Activated CD8-positive, alpha-beta T cell treated with anti-CD3 and anti-CD28 coated beads for 36 hours (primary cell): ENCODE measurements at regions not wholly inside any gene's neighbourhood (a gene's known extent, or its start where the extent isn't known, plus 50 kb on each side); places are given as distances from the start of the nearest gene placed in this dataset.

Source experiments
- ATAC-seq: fragments of 200-7000 bp; cut with Tn5 transposase; one replicate; pipeline ENCODE4 v1.10.0; 2021; ENCODE audit warnings: mild to moderate bottlenecking, moderate library complexity
- CTCF ChIA-PET: fragments of 350-600 bp; sonication (Branson Sonifier 250); formaldehyde crosslinking; loops from one replicate; lab custom pipeline; 2021; ENCODE audit warnings: antibody characterized with exemption; lab: Charles Lee
- POLR2A ChIA-PET: fragments of 350-600 bp; sonication (Branson Sonifier 250); formaldehyde crosslinking; loops from one replicate; lab custom pipeline; 2021; ENCODE audit warnings: antibody characterized with exemption; lab: Charles Lee
- DNase-seq: peaks from one replicate; pipeline ENCODE4 v3.0.0-alpha.2; 2020
- H3K27ac Mint-ChIP-seq: one replicate; pipeline ENCODE4 v1.8.0; 2021; ENCODE audit warnings: mild to moderate bottlenecking, mixed read lengths
- H3K27me3 Mint-ChIP-seq: one replicate; pipeline ENCODE4 v1.8.0; 2021; ENCODE audit warnings: mixed read lengths
- H3K36me3 Mint-ChIP-seq: one replicate; pipeline ENCODE4 v1.8.0; 2021; ENCODE audit warnings: low read depth, mixed read lengths
- H3K4me1 Mint-ChIP-seq: one replicate; pipeline ENCODE4 v1.8.0; 2021; ENCODE audit warnings: low read depth, mixed read lengths
- H3K4me3 Mint-ChIP-seq: one replicate; pipeline ENCODE4 v1.8.0; 2021; ENCODE audit warnings: mild to moderate bottlenecking, moderate library complexity, mixed read lengths
- H3K9me3 Mint-ChIP-seq: one replicate; pipeline ENCODE4 v1.8.0; 2021; ENCODE audit warnings: mixed read lengths
- intact Hi-C: fragments of 100-400 bp; cut with micrococcal nuclease; formaldehyde crosslinking; loops from one replicate; pipeline ENCODE4 v1.10.0; 2022
- TF ChIP-seq, protein P1 (sequence below): fragments of 200-600 bp; IDR thresholded peaks from one replicate; pipeline ENCODE4 v1.8.0; 2022; ENCODE audit warnings: antibody characterized with exemption, mild to moderate bottlenecking

- Mint-ChIP-seq H3K4me1 (peaks cover 32% of the 10 kb centered on the region), H3K36me3 (no peaks in the 10 kb centered on the region), H3K27me3 (no peaks in the 10 kb centered on the region), H3K9me3 (no peaks in the 10 kb centered on the region), H3K27ac (no peak overlapping the region), H3K4me3 (no peak overlapping the region)
- ChIA-PET POLR2A (interaction anchor here (0.9 to 1.0 kb wide), 2 partner anchors 10 to 19 kb away, joined by 3 read pairs; no protein-coding TSS in a partner anchor), CTCF (interaction anchor here (1.3 to 1.7 kb wide), 2 partner anchors 13 to 21 kb away, joined by 3 to 4 read pairs; no protein-coding TSS in a partner anchor)
- intact Hi-C loops = no loop called here
- ATAC-seq (no peak), DNase-seq (no peak)
- TF ChIP-seq, protein P1, sequence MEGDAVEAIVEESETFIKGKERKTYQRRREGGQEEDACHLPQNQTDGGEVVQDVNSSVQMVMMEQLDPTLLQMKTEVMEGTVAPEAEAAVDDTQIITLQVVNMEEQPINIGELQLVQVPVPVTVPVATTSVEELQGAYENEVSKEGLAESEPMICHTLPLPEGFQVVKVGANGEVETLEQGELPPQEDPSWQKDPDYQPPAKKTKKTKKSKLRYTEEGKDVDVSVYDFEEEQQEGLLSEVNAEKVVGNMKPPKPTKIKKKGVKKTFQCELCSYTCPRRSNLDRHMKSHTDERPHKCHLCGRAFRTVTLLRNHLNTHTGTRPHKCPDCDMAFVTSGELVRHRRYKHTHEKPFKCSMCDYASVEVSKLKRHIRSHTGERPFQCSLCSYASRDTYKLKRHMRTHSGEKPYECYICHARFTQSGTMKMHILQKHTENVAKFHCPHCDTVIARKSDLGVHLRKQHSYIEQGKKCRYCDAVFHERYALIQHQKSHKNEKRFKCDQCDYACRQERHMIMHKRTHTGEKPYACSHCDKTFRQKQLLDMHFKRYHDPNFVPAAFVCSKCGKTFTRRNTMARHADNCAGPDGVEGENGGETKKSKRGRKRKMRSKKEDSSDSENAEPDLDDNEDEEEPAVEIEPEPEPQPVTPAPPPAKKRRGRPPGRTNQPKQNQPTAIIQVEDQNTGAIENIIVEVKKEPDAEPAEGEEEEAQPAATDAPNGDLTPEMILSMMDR = no peak
Observed at GRCh38 chr14:76974365-76974764, 54.1 kb downstream of the IRF2BPL start.

DNA sequence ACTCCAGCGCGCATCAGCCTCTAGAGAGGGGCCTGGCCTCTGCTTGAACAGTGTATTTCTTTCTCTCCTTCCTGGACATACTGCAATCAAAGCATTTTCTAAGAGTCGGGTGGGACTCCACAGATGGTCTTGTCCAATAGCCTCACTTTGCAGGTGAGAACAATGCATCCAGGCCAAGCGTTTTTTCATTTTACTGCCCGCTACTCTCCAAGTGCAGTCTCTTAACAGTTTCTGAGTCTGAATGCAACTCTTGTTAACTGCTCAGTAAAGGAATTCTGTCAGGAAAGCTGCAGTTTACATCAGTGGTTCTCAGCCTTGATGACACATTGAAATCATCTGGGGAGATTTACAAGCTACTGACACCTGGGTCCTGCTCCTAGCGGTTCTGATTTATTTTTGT, 57.0 kb downstream of the IRF2BPL start:
- TF ChIP-seq, protein P1 = no peak
- Mint-ChIP-seq H3K9me3 (no peaks in the 10 kb centered on the region), H3K36me3 (no peaks in the 10 kb centered on the region), H3K27me3 (no peaks in the 10 kb centered on the region), H3K27ac (no peak overlapping the region), H3K4me1 (peaks cover 17% of the 10 kb centered on the region), H3K4me3 (no peak overlapping the region)
- DNase-seq (no peak), ATAC-seq (no peak)
- POLR2A ChIA-PET = interaction anchor here (0.6 to 2.1 kb wide), 3 partner anchors 9 to 34 kb away, joined by 3 to 8 read pairs (median 7); no protein-coding TSS in a partner anchor
- CTCF ChIA-PET = interaction anchor here (1.1 to 1.9 kb wide), 3 partner anchors 9 to 99 kb away, joined by 3 to 9 read pairs (median 4); no protein-coding TSS in a partner anchor
- intact Hi-C loops = no loop called here

GRCh38 chr14:76968621-76969063, 59.9 kb downstream of the IRF2BPL start:
- no peaks in the 10 kb centered on the region for H3K9me3 Mint-ChIP-seq
- peaks cover 29% of the 10 kb centered on the region for H3K4me1 Mint-ChIP-seq
- no peaks in the 10 kb centered on the region for H3K27me3 Mint-ChIP-seq
- no peak overlapping the region for H3K4me3 Mint-ChIP-seq
- intact Hi-C loops = no loop called here
- ATAC-seq = no peak
- no peak for DNase-seq
- no peaks in the 10 kb centered on the region for H3K36me3 Mint-ChIP-seq
- TF ChIP-seq, protein P1 = no peak
- no peak overlapping the region for H3K27ac Mint-ChIP-seq
- ChIA-PET POLR2A (interaction anchor here (1.7 kb wide), 1 partner anchor 9 kb away, joined by 4 read pairs; no protein-coding TSS in a partner anchor), CTCF (interaction anchor here (0.7 to 1.4 kb wide), 5 partner anchors 25 to 86 kb away, joined by 3 to 5 read pairs (median 3); no protein-coding TSS in a partner anchor)

DNA sequence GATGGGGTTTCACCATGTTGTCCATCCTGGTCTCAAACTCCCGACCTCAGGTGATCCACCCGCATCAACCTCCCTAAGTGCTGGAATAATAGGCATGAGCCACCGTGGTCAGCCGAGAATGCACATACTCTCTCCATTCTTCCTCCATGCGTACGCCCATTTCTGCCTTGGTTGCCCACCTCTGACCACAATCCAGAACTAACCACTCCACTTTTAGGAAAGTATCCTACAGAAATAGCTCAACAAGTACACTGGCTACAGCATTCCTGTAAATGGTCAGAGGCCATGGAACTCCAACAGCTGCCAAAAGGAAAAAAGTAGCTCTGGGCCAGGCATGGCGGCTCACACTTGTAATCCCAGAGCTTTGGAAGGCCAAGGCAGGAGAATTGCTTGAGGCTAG, 60.7 kb downstream of the IRF2BPL start:
- H3K27me3 Mint-ChIP-seq = no peaks in the 10 kb centered on the region
- POLR2A ChIA-PET = interaction anchor here (1.7 kb wide), 1 partner anchor 10 kb away, joined by 4 read pairs; no protein-coding TSS in a partner anchor
- H3K4me3 Mint-ChIP-seq = no peak overlapping the region
- ATAC-seq (no peak), DNase-seq (no peak)
- TF ChIP-seq, protein P1 = no peak
- no peaks in the 10 kb centered on the region for H3K36me3 Mint-ChIP-seq
- CTCF ChIA-PET = interaction anchor here (0.6 to 1.6 kb wide), 3 partner anchors 19 to 86 kb away, joined by 3 to 6 read pairs (median 4); no protein-coding TSS in a partner anchor
- H3K9me3 Mint-ChIP-seq = no peaks in the 10 kb centered on the region
- intact Hi-C loops = no loop called here
- no peak overlapping the region for H3K27ac Mint-ChIP-seq
- peaks cover 37% of the 10 kb centered on the region for H3K4me1 Mint-ChIP-seq

GRCh38 chr14:76965232-76965631, 63.3 kb downstream of the IRF2BPL start:
- TF ChIP-seq, protein P1 = no peak
- peak; percentile 25 for DNase-seq
- Mint-ChIP-seq H3K4me3 (peak overlapping the region; percentile 51), H3K4me1 (peaks cover 63% of the 10 kb centered on the region), H3K36me3 (peaks cover 5% of the 10 kb centered on the region), H3K27me3 (peaks cover 2% of the 10 kb centered on the region), H3K27ac (peak overlapping the region; percentile 87), H3K9me3 (no peaks in the 10 kb centered on the region)
- no peak for ATAC-seq
- CTCF ChIA-PET = interaction anchor here (1.2 to 4.9 kb wide), 3 partner anchors 10 to 52 kb away, joined by 3 to 22 read pairs (median 3); no protein-coding TSS in a partner anchor
- POLR2A ChIA-PET = interaction anchor here (0.6 to 1.8 kb wide), 5 partner anchors 9 to 62 kb away, joined by 3 to 6 read pairs (median 3); no protein-coding TSS in a partner anchor
- intact Hi-C loops = no loop called here
